Trophoblast cell (in vitro differentiated cells and primary cell): ENCODE measurements at regions not wholly inside any gene's neighbourhood (a gene's known extent, or its start where the extent isn't known, plus 50 kb on each side); places are given as distances from the start of the nearest gene placed in this dataset.

Experiments
- DNase-seq, 2 donors: peaks; one replicate each; pipeline ENCODE4 v3.0.0-alpha.2; 2016
- H2AFZ ChIP-seq: 2 replicates; pipeline ENCODE4 v1.6.1; 2013; ENCODE audit warnings: low read length, moderate library complexity, mild to moderate bottlenecking; ENCODE audit not compliant: insufficient read depth, poor library complexity
- H2AK5ac ChIP-seq: 2 replicates; pipeline ENCODE4 v1.6.1; 2013; ENCODE audit warnings: mild to moderate bottlenecking, low read length
- H2BK120ac ChIP-seq: 2 replicates; pipeline ENCODE4 v1.6.1; 2013; ENCODE audit warnings: low read length, mild to moderate bottlenecking, moderate library complexity; ENCODE audit not compliant: insufficient read depth, poor library complexity
- H2BK12ac ChIP-seq: 2 replicates; pipeline ENCODE4 v1.6.1; 2013; ENCODE audit warnings: mild to moderate bottlenecking, low read length, moderate library complexity
- H2BK5ac ChIP-seq: 2 replicates; pipeline ENCODE4 v1.6.1; 2013; ENCODE audit warnings: low read length, low read depth, moderate library complexity, mild to moderate bottlenecking; ENCODE audit not compliant: poor library complexity
- H3K14ac ChIP-seq: 2 replicates; pipeline ENCODE4 v1.6.1; 2013; ENCODE audit warnings: mild to moderate bottlenecking, low read length
- H3K18ac ChIP-seq: 2 replicates; pipeline ENCODE4 v1.6.1; 2013; ENCODE audit warnings: mild to moderate bottlenecking, low read length
- H3K23ac ChIP-seq: 2 replicates; pipeline ENCODE4 v1.6.1; 2013; ENCODE audit warnings: low read length
- H3K27ac ChIP-seq: 2 replicates; pipeline ENCODE4 v1.5.1; 2013; ENCODE audit warnings: low read depth, mild to moderate bottlenecking, inconsistent platforms, low read length, moderate library complexity
- H3K27me3 ChIP-seq: 2 replicates; pipeline ENCODE4 v1.6.1; 2013; ENCODE audit warnings: inconsistent platforms, mild to moderate bottlenecking, low read length, moderate library complexity; ENCODE audit not compliant: insufficient read depth
- H3K36me3 ChIP-seq, 2 experiments: 1 replicate in 1 of 2; 2 replicates in 1 of 2; pipeline ENCODE4 v1.6.1; 2013; ENCODE audit warnings: low read length in 2 of 2, mild to moderate bottlenecking in 2 of 2, moderate library complexity in 1 of 2; ENCODE audit not compliant: insufficient read depth in 2 of 2, control insufficient read depth in 1 of 2
- H3K4ac ChIP-seq: 2 replicates; pipeline ENCODE4 v1.6.1; 2013; ENCODE audit warnings: low read depth, mild to moderate bottlenecking, low read length, moderate library complexity
- H3K4me1 ChIP-seq, 2 experiments: 1 replicate in 1 of 2; 2 replicates in 1 of 2; pipeline ENCODE4 v1.6.1; 2013; ENCODE audit warnings: low read length in 2 of 2, mild to moderate bottlenecking in 2 of 2, moderate library complexity in 1 of 2; ENCODE audit not compliant: insufficient read depth in 2 of 2, control insufficient read depth in 1 of 2
- H3K4me2 ChIP-seq: 2 replicates; pipeline ENCODE4 v1.6.1; 2013; ENCODE audit warnings: inconsistent platforms, mild to moderate bottlenecking, low read length, moderate library complexity
- H3K4me3 ChIP-seq: 2 replicates; pipeline ENCODE4 v1.5.1; 2013; ENCODE audit warnings: mild to moderate bottlenecking, low read depth, low read length, inconsistent platforms
- H3K79me1 ChIP-seq: one replicate; pipeline ENCODE4 v1.6.1; 2013; ENCODE audit warnings: low read length
- H3K79me2 ChIP-seq: 2 replicates; pipeline ENCODE4 v1.6.1; 2013; ENCODE audit warnings: low read length, mild to moderate bottlenecking; ENCODE audit not compliant: control insufficient read depth, insufficient read depth, poor library complexity
- H3K9ac ChIP-seq: 2 replicates; pipeline ENCODE4 v1.6.1; 2013; ENCODE audit warnings: mild to moderate bottlenecking, low read length
- H3K9me3 ChIP-seq: 2 replicates; pipeline ENCODE4 v1.6.1; 2013; ENCODE audit warnings: low read depth, mild to moderate bottlenecking, control low read depth, inconsistent platforms, low read length; ENCODE audit not compliant: insufficient read depth
- H4K12ac ChIP-seq: 2 replicates; pipeline ENCODE4 v1.6.1; 2013; ENCODE audit warnings: low read depth, mild to moderate bottlenecking, low read length, moderate library complexity
- H4K8ac ChIP-seq: 2 replicates; pipeline ENCODE4 v1.6.1; 2013; ENCODE audit warnings: low read depth, mild to moderate bottlenecking, low read length, moderate library complexity
- H4K91ac ChIP-seq: one replicate; pipeline ENCODE4 v1.6.1; 2013; ENCODE audit warnings: low read depth, mild to moderate bottlenecking, low read length, moderate library complexity
- WGBS: extraction: QIAGEN DNeasy Blood & Tissue Kit; methylation state at CpG from one replicate; pipeline ENCODE4 v1.1.7; 2013; ENCODE audit warnings: missing lambda C conversion rate; ENCODE audit not compliant: insufficient read length, insufficient coverage; ENCODE audit errors: extremely low coverage; 5-methylcytosine and 5-hydroxymethylcytosine counted together

DNA sequence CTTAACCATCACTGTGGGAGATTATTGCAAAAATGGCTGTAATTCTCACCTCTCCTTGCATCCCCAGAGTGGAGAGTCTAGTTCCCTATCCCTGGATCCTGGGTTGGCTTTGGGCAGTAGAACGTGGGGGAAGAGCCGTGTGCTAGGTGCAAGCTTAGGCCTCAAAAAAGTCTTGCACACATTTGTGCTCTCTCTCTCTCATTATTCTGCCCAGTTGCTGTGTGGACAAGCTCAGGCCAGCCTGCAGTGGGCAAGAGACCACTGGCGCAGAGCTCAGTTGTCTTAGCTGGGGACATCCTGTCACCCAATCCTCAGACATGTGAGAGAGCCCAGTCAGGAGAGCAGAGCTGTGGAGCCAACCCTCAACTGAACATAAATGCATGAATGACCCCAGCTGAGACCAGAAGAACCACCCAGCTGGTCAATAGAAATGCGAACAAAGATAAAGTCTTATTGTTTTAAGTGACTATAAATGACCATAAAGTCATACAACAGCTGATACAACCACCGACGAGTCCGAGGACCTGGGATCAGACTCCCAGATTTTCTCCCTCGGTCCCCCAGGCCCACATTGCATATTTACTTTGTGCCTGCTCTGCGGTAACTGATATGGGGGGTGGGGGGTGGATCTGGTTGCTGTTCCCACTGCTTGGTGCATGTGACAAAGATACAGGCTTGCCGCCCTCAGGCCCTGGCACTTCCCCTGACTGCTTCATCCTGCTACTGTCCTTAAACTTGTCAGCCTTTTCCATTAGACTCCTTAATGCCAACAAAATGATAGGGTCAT, 166.4 kb upstream of the MVB12B start:
- H3K79me1 ChIP-seq, result no peaks in the 10 kb centered on the region
- DNase-seq, result no peak
- H3K9ac ChIP-seq, result no peak overlapping the region
- no peak overlapping the region for H2BK120ac ChIP-seq
- H3K27ac ChIP-seq, result no peak overlapping the region
- no peaks in the 10 kb centered on the region for H3K27me3 ChIP-seq
- no peak overlapping the region for H4K91ac ChIP-seq
- H2BK5ac ChIP-seq, result no peak overlapping the region
- H3K4me1 ChIP-seq, result no peaks in the 10 kb centered on the region
- H3K18ac ChIP-seq, result no peak overlapping the region
- H3K79me2 ChIP-seq, result no peaks in the 10 kb centered on the region
- no peak overlapping the region for H3K4me2 ChIP-seq
- H3K4ac ChIP-seq, result no peak overlapping the region
- no peak overlapping the region for H2AFZ ChIP-seq
- H3K4me3 ChIP-seq, result no peak overlapping the region
- H4K12ac ChIP-seq, result no peak overlapping the region
- no peak overlapping the region for H2AK5ac ChIP-seq
- H3K9me3 ChIP-seq, result peaks cover 4% of the 10 kb centered on the region
- no peak overlapping the region for H4K8ac ChIP-seq
- no peak overlapping the region for H3K23ac ChIP-seq
- H3K36me3 ChIP-seq, result no peaks in the 10 kb centered on the region
- no peak overlapping the region for H2BK12ac ChIP-seq
- no peak overlapping the region for H3K14ac ChIP-seq
- WGBS, result no CpG with 5 or more reads among the region's 10 CpGs

DNA sequence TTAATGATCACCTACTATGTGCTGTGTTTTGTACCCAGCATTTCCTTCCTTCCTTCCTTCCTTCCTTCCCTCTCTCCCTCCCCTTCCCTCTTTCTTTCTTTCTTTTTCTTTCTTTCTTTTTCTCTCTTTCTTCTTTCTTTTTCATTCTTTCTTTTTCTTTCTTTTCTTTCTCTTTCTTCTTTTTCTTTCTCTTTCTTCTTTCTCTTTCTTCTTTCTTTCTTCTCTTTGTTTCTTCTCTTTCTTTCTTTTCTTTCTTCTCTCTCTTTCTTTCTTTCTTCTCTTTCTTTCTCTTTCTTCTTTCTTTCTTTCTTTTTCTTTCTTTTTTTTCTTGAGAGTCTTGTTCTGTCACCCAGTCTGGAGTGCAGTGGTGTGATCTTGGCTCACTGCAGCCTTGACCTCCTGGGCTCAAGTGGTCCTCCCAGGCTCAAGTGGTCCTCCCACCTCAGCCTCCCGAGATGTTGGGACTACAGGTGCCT, 165.7 kb upstream of the MVB12B start:
- Histone ChIP-seq H2BK12ac (no peak overlapping the region), H3K4ac (no peak overlapping the region), H3K14ac (no peak overlapping the region), H3K79me2 (no peaks in the 10 kb centered on the region), H4K12ac (no peak overlapping the region), H3K23ac (no peak overlapping the region), H3K79me1 (no peaks in the 10 kb centered on the region), H2BK120ac (no peak overlapping the region), H3K36me3 (no peaks in the 10 kb centered on the region), H3K9me3 (peaks cover 4% of the 10 kb centered on the region), H2BK5ac (no peak overlapping the region), H3K18ac (no peak overlapping the region), H2AK5ac (no peak overlapping the region), H4K91ac (no peak overlapping the region), H4K8ac (no peak overlapping the region), H3K27ac (no peak overlapping the region), H3K27me3 (no peaks in the 10 kb centered on the region), H3K9ac (no peak overlapping the region), H2AFZ (no peak overlapping the region), H3K4me1 (no peaks in the 10 kb centered on the region), H3K4me3 (no peak overlapping the region), H3K4me2 (no peak overlapping the region)
- no peak for DNase-seq
- no CpG with 5 or more reads among the region's 1 CpG for WGBS

DNA sequence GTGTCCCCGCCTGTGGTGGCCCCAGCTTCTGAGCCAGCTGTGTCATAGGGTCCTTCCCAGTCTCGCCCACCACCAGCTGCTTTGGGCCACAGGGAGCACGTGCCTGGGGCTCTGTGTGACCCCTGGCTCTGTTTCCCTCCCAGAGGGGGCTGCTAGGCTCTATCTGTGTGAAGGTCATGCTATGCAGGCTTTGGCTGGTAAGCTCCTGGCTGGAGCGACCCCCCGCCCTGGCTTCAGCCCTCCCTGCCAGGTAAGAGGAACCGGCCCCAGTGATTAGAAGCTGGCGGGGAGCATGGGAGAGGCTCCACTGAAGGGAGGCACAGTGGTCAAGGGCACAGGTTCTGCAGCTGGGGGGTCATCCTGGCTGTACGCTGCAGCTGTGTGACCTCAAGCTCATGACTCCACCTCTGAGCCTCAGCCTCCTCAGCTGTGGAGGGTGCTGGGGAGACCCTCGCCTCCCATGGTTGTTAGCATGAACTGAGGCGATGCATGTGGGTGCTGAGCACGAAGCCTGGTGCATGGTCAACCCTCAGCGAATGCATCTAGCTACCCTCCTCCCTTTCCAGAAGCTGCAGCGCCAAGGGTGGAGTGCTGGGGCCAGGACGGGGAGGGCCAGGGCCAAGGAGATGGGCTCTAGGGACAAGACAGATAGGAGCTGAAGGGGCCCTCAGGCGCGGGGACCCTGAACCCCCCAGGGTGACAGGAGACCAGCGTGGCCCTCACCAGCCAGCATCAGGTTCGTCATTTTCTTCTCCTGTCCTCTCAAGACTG, 163.8 kb upstream of the MVB12B start:
- DNase-seq, result no peak
- Histone ChIP-seq H3K4me1 (no peaks in the 10 kb centered on the region), H3K9me3 (peaks cover 2% of the 10 kb centered on the region), H3K4me3 (no peak overlapping the region), H3K18ac (no peak overlapping the region), H2BK5ac (no peak overlapping the region), H3K4ac (no peak overlapping the region), H3K79me2 (no peaks in the 10 kb centered on the region), H3K23ac (no peak overlapping the region), H3K79me1 (no peaks in the 10 kb centered on the region), H3K4me2 (no peak overlapping the region), H2BK12ac (no peak overlapping the region), H4K91ac (no peak overlapping the region), H4K8ac (no peak overlapping the region), H2AK5ac (no peak overlapping the region), H2AFZ (no peak overlapping the region), H3K27ac (no peak overlapping the region), H3K36me3 (no peaks in the 10 kb centered on the region), H3K27me3 (no peaks in the 10 kb centered on the region), H3K14ac (no peak overlapping the region), H2BK120ac (no peak overlapping the region), H3K9ac (no peak overlapping the region), H4K12ac (no peak overlapping the region)
- no CpG with 5 or more reads among the region's 18 CpGs for WGBS

DNA sequence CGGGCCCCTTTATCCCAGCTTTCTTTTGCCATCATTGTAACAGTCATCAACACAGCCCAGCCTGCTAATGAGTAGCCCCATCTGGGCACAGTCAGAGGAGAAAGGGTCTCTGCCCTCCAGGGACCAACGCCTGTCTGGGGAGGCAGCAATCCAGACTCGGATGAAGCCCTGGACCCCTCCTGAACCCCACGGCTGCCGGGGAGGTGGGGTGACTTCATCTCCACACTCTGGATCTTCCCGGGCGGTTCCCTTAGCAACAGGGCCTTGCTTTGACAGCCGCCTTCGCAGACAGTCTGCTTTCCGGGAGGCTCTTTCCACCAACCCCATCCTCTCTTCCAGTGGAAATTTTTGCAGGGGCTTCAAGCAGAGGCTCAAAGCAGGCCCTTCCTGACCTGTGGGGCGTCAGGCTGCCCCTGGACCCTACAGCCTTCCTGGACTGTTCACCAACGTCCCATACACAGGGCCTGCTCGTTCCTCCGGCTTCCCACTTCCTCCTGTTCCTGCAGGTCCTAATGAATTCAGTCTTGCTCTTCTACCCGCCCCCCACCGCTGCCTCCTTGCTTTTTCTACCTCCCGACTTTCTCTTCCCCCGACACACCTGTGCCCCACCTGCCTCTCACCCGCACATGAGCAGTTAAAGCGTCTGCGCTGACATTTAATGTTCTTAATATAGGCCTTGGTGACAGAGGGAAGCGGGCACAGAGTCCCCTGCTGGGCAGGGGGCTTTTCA, 161.7 kb upstream of the MVB12B start:
- Histone ChIP-seq H4K91ac (no peak overlapping the region), H2BK120ac (no peak overlapping the region), H3K27me3 (no peaks in the 10 kb centered on the region), H3K36me3 (no peaks in the 10 kb centered on the region), H2AK5ac (no peak overlapping the region), H3K4me1 (no peaks in the 10 kb centered on the region), H3K79me2 (no peaks in the 10 kb centered on the region), H3K4me3 (no peak overlapping the region), H3K79me1 (no peaks in the 10 kb centered on the region), H3K18ac (no peak overlapping the region), H3K4me2 (no peak overlapping the region), H3K23ac (no peak overlapping the region), H3K27ac (no peak overlapping the region), H3K9me3 (peaks cover 2% of the 10 kb centered on the region), H3K14ac (no peak overlapping the region), H2AFZ (no peak overlapping the region), H3K9ac (no peak overlapping the region), H2BK5ac (no peak overlapping the region), H4K12ac (no peak overlapping the region), H4K8ac (no peak overlapping the region), H2BK12ac (no peak overlapping the region), H3K4ac (no peak overlapping the region)
- no peak for DNase-seq
- WGBS, result no CpG with 5 or more reads among the region's 22 CpGs
